Thoracic aorta (tissue), 2 donors: ENCODE measurements at regions not wholly inside any gene's neighbourhood (a gene's known extent, or its start where the extent isn't known, plus 50 kb on each side); places are given as distances from the start of the nearest gene placed in this dataset.

ENCODE experiments used
- ATAC-seq: fragments of 150-250 bp; one replicate; pipeline ENCODE4 v1.8.0; 2017; ENCODE audit warnings: low read depth; ENCODE audit not compliant: insufficient number of reproducible peaks, low FRiP score
- DNase-seq: peaks from one replicate; pipeline ENCODE4 v3.0.0-alpha.2; 2020; ENCODE audit warnings: low spot score
- H3K27ac ChIP-seq, 2 donors: fragments of 200-600 bp; sonication (generic); 1 replicate in 1 of 2; 2 replicates in 1 of 2; pipeline ENCODE4 v1.5.1; 2016; ENCODE audit warnings: mild to moderate bottlenecking in 2 of 2, moderate library complexity in 2 of 2
- H3K27me3 ChIP-seq: fragments of 200-600 bp; sonication (generic); replicated peaks from 2 replicates; pipeline ENCODE4 v1.6.0; 2016; ENCODE audit warnings: mild to moderate bottlenecking; ENCODE audit not compliant: insufficient read depth
- H3K36me3 ChIP-seq: fragments of 200-600 bp; sonication (generic); one replicate; pipeline ENCODE4 v1.5.1; 2016
- H3K4me1 ChIP-seq, 2 donors: fragments of 200-600 bp; sonication (generic); 1 replicate in 1 of 2; 2 replicates in 1 of 2; pipeline versions ENCODE4 v1.5.1 to v1.6.0; 2016; ENCODE audit warnings: low read depth in 2 of 2, mild to moderate bottlenecking in 1 of 2; ENCODE audit not compliant: control insufficient read depth in 1 of 2
- H3K4me3 ChIP-seq: fragments of 200-600 bp; sonication (generic); 2 replicates; pipeline ENCODE4 v1.5.1; 2016; ENCODE audit warnings: mild to moderate bottlenecking
- H3K9me3 ChIP-seq: fragments of 200-600 bp; sonication (generic); 2 replicates; pipeline ENCODE4 v1.5.1; 2016
- CTCF ChIP-seq: fragments of 200-600 bp; sonication (generic); IDR thresholded peaks from one replicate; pipeline ENCODE4 v1.5.1; 2019; ENCODE audit warnings: antibody characterized with exemption

- Histone ChIP-seq H3K4me3 (no peak overlapping the region), H3K36me3 (no peaks in the 10 kb centered on the region), H3K9me3 (no peaks in the 10 kb centered on the region), H3K27ac (no peak overlapping the region), H3K27me3 (no peaks in the 10 kb centered on the region), H3K4me1 (no peaks in the 10 kb centered on the region)
- no peak for TF ChIP-seq CTCF
- ATAC-seq (no peak), DNase-seq (no peak)
Measured at GRCh38 chr11:110908401-110909105, 196.3 kb upstream of the ARHGAP20 start.

- Histone ChIP-seq H3K36me3 (no peaks in the 10 kb centered on the region), H3K4me3 (no peak overlapping the region), H3K9me3 (no peaks in the 10 kb centered on the region), H3K27ac (no peak overlapping the region), H3K4me1 (no peaks in the 10 kb centered on the region), H3K27me3 (no peaks in the 10 kb centered on the region)
- no peak for TF ChIP-seq CTCF
- ATAC-seq: no peak
- DNase-seq: no peak
Measured at GRCh38 chr11:110907629-110908028, 195.4 kb upstream of the ARHGAP20 start.

GRCh38 chr11:110903830-110904229 is 191.6 kb upstream of the ARHGAP20 start:
- no peak for TF ChIP-seq CTCF
- no peaks in the 10 kb centered on the region for H3K36me3 ChIP-seq
- H3K27me3 ChIP-seq: no peaks in the 10 kb centered on the region
- H3K4me3 ChIP-seq: no peak overlapping the region
- H3K4me1 ChIP-seq: no peaks in the 10 kb centered on the region
- no peak overlapping the region for H3K27ac ChIP-seq
- ATAC-seq (no peak), DNase-seq (no peak)
- no peaks in the 10 kb centered on the region for H3K9me3 ChIP-seq

- ATAC-seq: no peak
- no peaks in the 10 kb centered on the region for H3K4me1 ChIP-seq
- no peak overlapping the region for H3K4me3 ChIP-seq
- no peaks in the 10 kb centered on the region for H3K36me3 ChIP-seq
- no peak for TF ChIP-seq CTCF
- no peak for DNase-seq
- no peaks in the 10 kb centered on the region for H3K27me3 ChIP-seq
- no peaks in the 10 kb centered on the region for H3K9me3 ChIP-seq
- H3K27ac ChIP-seq: no peak overlapping the region
Measured at GRCh38 chr11:110903378-110903777, 191.1 kb upstream of the ARHGAP20 start.

GRCh38 chr11:110901441-110901840 is 189.2 kb upstream of the ARHGAP20 start:
- Histone ChIP-seq H3K36me3 (no peaks in the 10 kb centered on the region), H3K9me3 (no peaks in the 10 kb centered on the region), H3K4me3 (no peak overlapping the region), H3K27me3 (no peaks in the 10 kb centered on the region), H3K27ac (no peak overlapping the region), H3K4me1 (no peaks in the 10 kb centered on the region)
- no peak for DNase-seq
- no peak for ATAC-seq
- no peak for TF ChIP-seq CTCF
